HG03457 (cell line): ENCODE measurements at regions not wholly inside any gene's neighbourhood (a gene's known extent, or its start where the extent isn't known, plus 50 kb on each side); places are given as distances from the start of the nearest gene placed in this dataset.
A peak's percentile ranks its signal among the peaks of the same experiment; 100 is the strongest.

ENCODE experiments used
- ATAC-seq: cut with Tn5 transposase; IDR thresholded peaks from one replicate; pipeline ENCODE4 v1.9.1; 2021; ENCODE audit warnings: moderate number of reproducible peaks; ENCODE audit not compliant: unreplicated experiment

DNA sequence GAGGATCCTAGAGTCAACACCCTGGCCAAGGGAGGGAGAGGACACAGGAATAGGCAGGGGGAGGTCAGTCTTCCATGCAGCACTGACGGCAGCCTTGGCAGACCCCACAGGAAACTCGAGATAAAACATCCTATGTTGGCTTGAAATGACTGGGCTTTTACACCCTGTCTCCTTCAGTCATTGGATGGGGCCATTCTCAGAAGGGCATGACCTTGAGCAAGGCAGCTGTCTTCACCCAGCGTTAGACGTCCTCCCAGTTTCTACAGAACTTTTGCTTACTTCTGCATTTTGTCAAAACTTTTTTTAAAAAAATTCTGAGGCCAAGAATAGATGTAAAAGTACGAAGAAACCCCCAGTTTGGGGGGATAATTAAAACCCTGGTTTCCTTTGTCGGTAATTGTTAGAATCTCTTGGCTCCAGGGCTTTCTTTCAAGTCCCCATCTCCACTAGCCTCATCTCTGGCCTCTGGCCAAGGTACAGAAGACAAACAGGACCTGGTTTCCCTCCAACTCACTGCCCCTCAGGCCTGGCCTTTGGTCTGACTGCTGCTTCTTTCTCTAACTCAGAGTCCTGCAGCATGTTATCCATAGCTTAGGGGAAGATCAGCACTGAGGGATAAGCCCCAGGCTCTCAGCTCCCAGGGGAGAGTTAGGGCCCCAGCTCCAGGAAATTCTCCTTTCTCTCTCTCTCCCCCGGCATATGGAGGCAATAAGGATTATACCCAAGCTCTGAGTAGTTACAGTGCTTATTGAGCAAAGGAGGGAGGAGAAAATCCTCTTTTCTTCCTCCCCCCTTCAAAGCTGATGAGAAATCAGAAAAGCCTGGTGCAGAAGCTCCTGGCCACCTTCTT, 51.6 kb upstream of the KCND3 start:
- ATAC-seq: no peak

DNA sequence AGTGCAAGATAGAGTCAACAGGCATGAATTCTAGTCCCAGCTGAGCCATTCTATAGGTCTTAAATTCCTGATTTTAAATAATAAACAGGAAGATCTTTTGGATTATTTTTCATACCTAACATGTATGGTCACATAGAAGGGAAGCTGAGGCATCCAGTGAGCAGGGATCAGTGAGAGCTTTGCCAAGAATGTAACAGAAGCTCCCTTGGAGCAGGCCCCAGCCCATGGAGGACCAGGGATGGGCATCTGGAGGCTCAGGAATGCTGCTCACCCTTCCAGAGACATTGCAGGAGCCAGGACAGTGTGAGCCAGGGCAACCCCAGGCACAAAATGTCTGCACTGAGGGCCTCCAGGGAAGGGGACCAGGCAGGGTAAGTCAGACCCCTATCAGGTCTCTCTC, 54.4 kb upstream of the KCND3 start:
- no peak for ATAC-seq

DNA sequence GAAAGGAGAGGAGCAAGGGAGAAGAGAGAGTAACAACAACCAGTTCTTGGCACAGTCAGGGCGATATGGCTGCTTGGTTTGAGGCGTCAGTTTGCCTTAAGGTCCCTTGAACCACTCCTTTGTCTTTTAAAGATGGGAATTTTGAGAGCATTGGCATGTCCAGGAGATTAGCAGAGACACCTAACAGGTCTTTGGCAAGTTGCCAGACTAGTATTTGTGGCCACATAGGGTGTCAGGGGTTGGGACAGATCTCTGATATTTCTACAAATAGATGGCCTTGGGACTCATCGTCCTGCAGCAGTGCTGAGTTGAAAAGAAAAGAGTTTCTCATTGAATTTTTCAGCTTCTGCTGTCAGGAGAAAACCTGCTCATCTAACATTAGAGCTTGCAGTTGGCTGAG, 55.3 kb upstream of the KCND3 start:
- no peak for ATAC-seq

DNA sequence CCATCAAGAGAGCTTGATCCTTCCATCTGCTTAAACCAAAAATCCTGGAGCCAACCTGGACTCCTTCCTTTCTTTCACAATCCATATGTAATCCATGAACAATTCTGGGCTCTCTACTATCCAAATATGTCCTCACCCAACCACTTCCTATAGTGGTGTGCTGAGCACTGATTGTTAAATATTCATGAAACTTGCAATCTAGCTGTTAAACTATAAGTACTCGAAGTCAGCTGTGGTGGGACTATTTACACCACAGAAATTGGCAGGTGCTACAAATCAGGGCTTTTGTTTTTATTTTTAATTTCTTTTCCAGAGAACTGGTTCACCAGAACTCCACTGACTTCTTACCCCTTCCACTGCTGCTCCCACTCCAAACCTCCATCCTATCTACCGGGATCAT, 57.2 kb upstream of the KCND3 start:
- ATAC-seq: no peak

DNA sequence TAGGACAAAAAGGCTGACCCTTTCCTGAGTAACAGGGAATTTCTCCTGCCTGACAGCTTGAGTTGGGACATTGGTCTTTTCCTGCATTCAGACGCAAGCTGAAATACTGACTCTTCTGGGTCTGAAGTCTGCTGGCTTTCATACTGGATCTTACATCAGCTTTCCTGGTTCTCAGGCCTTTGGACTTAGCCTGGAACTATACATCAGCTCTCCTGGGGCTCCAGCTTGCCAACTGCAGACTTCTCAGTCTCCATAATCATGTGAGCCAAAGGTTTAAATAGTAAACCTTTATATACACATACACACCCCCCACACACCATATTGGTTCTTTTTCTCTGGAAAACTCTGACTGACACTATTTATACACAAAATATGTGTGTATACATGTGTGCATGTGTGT, 59.0 kb upstream of the KCND3 start:
- ATAC-seq: no peak

DNA sequence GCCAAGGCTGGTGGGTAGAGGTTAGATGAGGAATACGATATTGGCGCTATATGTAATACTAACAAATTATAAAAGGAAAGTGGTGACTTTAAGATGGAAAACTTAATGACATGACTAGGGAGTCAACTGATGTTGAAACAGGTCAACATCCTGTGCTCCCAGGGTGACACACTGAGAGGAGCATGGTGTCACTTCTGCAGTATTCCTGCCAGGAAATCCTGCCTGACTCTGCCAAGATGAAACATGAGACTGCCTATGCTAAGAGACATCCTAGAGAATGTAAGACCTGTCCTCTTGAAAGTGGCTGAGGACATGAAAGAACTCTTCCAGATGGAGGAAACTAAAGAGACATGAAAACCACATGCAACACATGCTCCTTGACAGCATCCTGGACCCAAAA, 65.0 kb upstream of the KCND3 start:
- no peak for ATAC-seq

DNA sequence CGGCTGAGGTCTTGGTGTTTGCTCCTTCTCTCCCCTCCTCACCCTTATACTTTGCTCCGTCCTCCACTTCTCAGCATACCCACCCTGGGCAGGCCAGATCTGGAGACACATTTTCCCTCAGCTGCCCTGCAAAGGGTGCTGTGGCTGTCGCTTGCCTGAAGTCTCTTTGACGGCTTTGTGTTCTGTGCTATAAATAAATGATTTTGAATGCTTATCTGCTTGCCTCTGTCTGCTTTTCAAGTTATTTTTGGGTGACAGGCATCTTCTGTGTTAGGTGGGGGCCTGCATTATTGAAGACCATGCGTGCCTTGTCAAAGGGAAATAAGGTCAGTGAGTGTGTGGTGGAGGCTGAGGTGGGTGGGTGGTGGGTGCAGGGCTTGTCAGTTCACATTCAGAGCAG, 66.9 kb upstream of the KCND3 start:
- no peak for ATAC-seq

DNA sequence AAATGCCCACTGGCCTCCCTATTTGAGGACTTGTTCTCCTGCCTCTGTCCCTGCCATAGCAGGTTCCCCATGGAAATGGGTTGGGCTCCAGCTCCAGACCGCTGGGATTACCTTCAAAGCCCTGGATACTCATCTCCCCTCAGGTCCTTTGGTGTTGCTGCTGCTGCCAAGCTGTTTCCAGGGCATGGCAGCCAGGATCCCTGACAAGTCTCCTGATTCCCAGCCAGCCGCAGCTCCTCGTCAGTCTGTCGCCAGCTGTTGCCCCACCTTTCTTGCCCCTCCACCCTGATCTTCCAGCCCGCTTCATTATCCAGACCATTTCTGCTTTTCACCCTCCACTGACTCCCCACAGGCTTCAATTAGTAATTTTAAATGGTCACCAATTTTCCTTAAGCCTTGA, 68.3 kb upstream of the KCND3 start:
- no peak for ATAC-seq

DNA sequence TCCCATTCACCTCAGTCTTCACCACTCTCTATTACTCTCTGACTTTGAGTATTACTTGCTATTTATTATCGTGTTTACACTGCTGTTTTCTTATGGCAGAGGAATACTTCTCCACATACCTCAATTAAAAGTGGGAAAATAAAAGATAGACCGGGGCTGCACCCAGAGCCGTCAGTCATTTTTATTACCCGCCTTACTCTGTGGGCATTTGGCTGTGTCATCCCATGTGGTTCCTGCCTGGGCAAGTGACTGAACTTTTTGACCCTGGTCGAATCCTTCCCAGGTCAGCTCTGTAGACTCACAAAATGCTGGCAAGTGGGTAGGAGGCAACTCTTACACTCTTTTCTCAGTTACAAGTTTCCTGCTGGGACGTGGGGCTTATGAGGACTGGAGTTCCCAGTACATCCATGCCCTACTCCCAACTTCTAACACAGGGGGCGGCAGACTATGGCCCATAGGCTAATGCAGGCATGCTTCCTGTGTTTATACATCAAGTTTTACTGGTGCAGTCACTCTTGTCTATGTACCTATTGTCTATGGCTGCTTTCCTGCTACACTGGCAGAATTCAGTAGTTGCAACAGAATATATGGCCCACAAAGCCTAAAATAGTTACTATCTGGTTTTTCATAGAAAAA, 69.5 kb upstream of the KCND3 start:
- no peak for ATAC-seq

DNA sequence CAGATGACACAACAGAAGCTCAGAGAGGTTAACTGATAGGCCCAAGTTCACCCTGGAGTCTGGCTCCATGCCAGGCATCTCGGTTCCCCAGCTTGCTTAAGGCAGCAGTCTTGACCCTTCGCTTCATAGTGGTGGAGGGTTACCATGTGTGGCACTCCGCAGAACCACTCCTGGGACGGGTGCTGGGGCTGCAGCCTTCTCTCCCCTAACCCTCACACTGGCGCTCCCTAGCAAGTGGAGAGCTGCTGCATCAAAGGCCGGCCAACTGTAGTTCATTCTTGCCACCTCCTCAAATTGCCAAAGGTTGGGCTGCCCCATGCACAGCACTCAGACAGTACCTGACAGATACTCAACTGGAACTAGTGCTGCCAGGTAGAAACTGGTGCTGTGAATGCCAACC, 70.2 kb upstream of the KCND3 start:
- ATAC-seq: no peak

DNA sequence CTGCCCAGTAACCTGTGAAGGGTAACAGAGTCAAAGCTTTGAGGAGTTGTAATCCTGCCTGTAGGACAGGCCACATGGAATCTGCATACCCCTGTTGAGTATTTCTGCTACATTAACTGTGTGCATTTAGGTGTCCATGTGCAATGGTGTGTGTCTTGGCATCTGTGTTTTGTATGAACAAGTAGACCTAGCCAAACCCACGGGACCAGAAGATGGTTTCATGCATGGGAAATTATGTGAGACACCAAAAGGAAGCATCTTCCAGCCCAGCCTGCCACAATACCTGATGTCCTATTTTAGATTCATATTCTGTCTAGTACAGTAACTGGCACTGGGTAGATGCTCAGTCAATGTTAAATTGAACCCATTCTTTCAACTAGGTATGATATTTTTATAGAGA, 70.8 kb upstream of the KCND3 start:
- ATAC-seq: no peak

DNA sequence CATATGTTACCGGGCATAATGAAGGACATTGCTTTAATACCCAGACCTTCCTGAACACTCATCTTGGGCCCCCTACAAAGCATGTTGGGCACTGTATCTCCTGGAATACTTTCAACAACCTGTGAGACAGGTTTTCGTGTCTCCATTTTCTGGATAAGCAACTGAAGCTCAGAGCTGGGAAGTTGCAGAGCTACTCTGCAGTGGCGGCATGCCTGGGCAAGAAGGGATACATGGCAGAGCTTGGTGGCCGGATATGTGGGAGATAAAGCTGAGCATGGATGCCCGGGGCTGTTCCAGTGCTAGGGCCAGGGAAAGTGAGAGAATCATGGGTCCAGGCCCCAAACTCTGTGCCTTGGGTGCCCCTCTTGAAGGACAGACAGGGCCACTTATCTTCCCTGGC, 71.6 kb upstream of the KCND3 start:
- ATAC-seq: no peak

DNA sequence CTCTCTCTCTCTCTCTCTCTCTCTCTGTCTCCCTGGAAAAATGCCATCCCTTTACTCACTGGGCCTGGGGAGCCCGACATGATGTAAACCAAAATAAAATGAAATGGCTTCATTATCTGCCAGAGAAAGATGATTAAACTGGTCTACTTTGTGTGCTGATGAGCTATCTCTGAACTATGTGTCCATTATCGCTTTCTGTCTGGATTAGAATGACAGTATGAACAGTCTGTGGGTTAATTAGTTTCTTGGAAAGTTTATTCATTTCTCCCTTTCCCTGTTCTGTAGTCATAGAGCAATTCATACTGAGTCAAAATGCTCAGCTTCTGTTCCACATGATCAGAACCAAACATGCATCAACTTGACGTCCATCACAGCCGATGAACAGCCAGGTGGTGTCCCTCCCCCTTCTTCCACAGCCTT, 72.4 kb upstream of the KCND3 start:
- no peak for ATAC-seq

DNA sequence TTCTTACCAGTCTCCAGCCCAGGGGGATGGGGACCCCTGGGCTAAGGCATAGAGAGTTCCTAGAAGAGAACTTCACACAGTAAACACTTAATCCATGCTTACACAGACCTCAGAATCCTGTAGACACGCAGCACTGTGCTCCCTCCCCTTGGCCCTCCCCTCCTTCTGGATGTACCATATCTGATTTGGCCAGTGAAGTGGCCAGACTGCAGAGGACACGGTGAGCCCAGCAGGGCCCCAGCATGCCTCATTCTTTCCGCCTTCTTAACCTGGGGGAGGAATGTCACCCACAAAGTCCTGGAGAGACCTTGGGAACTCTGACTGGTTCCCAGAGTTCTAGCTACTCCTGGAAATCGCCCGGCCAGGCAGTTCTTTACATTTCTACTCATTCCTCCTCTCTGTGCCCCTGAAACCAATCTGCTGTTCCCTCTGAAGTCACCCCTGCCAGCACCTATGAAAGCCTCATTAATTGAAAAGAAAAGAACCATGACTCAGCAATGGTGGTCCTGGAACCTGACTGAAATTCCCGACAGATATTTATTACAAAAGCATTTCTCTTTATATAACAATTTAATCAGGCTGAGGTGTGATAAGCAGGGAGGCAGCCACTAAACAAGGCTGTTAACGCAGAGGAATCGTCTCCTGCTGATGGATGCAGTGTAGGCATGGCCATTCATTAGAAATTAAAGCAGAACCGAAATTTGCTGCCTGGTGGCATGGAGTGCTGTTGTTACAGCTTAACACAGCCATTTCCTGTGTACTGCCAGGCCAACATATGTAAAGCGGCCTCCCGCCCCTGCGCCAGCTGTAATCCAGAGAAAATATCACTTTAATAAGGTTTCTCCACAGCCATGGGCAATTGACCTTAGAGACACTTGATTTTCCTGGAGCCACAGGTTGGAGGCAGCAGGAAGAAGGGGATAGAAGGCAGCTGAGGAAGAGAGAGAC, 74.6 kb upstream of the KCND3 start:
- peak; percentile 85 for ATAC-seq

DNA sequence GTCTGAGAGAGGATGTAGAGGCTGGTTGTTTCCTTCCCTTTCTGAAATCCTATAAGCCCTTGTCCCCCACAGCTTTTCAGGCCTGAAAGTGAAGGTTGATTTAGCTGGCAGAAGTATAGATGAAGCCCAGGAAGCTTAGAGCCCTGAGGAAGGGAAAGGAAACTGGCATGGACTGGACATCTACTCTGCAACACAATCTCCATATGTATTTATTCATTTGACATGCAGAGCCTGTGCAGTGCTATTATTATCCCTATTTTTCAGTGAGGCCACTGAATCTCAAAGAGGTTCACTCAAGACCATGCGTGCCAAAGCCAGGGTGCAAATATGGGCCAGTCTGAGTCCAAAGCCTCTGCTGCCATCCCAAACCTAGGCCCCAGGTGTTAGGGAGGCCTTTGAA, 78.5 kb upstream of the KCND3 start:
- ATAC-seq: no peak

DNA sequence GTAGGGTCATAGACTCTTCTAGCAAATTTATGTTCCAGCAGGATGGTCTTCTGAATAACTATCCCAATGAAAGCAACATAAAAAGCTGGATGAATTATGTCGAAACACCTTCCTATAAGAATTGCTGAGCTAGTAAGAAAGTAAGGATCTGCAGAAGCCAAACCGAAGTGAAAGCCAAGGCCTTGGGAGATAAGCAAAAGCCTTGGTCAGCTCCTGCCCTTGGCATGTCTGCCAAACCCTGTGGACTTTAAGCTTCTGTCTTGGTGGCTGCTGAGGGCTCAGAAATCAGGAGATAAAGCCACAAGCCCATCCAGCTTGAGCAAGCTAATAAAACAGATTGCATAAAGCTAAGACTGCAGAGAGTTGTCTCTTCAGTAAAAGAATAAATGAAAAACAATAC, 81.2 kb upstream of the KCND3 start:
- no peak for ATAC-seq

DNA sequence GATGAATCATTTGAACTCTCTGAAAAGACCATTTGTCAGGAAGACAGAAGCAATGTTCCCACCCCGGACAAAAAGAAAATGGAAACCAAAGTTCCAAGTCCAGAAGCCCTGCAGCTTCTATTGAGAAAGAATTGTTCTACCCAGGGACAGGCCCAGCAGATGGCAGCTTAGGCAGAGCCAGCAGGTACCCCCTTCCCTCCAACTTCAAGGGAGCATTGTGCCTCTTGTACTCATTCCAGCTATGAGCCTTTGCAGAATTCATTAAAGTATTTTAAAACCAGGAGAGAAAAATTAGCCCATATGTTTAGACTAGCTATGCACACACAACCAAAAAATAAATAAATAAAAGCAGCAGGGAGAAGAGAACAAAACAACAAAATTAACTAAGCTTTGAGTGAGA, 85.2 kb upstream of the KCND3 start:
- ATAC-seq: no peak

DNA sequence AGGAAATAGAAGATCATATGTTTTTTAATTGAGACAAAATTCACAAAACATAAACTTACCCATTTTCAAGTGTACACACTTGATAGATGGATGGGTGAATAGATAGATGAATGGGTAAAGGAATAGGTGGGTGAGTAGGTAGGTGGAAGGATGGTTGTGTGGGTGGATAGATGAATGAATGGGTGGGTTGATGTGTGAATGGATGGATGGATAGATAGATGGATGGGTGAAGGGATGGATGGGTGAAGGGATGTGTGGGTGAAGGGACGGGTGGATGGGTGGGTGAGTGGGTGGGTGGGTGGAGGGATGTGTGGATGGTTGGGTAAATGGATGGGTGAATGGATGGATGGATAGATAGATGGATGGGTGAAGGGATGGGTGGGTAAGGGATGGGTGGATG, 86.1 kb upstream of the KCND3 start:
- no peak for ATAC-seq

DNA sequence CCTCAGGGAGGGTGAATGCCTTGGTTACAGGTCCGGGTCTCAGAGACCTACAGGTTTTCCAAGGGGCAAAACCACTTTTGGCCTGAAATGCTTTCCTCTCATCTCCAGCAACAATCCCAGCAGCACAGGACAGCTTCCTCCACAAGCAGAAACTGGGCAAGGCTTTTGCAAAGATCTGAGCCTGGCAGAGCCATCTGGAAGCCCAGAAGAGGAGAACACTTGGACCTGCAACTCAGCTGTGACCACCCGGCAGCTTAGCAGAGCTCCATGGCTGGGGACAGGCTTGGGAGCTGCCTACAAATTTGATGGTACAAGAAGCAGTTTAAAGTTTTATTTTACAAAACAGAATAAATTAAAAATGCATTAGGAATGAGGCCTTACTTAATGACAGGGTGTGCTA, 90.0 kb upstream of the KCND3 start:
- no peak for ATAC-seq

DNA sequence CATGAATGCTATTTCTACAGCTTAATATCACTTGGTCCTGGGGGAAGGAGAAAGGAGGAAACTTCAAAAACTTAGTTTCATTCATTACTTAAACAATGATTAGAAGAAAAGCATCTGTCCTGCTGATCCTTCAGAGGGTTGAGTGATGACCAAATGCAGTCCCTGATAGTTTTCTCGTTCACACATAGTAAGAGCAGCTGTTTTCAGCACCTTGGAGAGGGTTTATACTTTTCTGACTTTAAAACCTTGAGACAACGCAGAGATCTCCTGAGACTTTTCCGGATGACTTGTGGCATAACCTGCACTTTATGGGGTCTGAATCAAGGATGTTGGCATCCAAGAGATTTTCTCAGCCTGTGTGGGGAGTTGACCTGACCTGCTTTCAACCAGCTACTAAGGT, 94.0 kb upstream of the KCND3 start:
- ATAC-seq: no peak

DNA sequence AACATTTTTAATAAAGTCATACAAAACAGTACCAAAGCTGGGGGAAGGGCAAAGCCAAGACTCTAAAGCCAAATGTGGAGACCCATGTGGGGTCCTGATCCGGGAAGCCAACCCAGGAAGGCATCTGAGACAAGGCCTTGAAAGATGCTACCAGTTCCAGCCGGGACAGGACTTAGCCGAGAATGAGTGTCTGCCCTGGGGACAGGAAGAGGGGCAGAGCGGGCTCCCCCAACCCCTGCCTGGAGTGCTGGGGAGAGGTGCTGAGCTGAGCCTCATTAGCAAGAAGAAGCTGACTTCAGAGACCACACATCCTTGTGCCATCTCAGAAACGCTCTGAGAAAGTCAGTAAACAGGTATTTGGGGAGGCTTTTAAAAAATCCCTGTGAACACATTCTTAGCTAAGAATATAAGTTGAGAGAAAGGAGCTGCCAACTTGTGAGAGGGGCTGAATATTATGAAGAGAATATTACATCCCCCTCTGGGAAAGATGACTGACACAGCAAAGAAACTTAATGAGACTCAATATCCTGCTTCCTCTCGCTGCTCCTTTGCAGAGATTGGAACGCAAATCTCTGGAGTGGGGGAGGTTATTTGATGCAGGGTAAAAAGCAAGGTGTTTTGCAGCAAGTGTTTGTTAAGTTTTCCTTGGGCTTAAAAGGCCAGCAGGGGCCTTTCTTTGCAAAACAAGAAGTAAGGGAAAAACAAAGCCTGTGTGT, 103.3 kb upstream of the KCND3 start:
- ATAC-seq: no peak
